ENCODE measurements at regions not wholly inside any gene's neighbourhood (a gene's known extent, or its start where the extent isn't known, plus 50 kb on each side); places are given as distances from the start of the nearest gene placed in this dataset.

GRCh38 chr2:12070581-12070980 is 324.1 kb downstream of the LPIN1 start:
- H3K4me3 ChIP-seq: no peak overlapping the region
- no peak for TF ChIP-seq CTCF (IDR thresholded peaks at IDR 0.05; ENCODE audit: borderline replicate concordance)
- DNase-seq: no peak
- no peaks in the 10 kb centered on the region for H3K36me3 ChIP-seq
- no peak overlapping the region for H3K27ac ChIP-seq (replicated peaks)
- intact Hi-C loops (cut with micrococcal nuclease): no loop called here
- H3K27me3 ChIP-seq (ENCODE audit: low read depth): no peaks in the 10 kb centered on the region
- no peaks in the 10 kb centered on the region for H3K4me1 ChIP-seq
- H3K9me3 ChIP-seq (replicated peaks): no peaks in the 10 kb centered on the region

- Histone ChIP-seq H3K4me3 (no peak overlapping the region), H3K27ac (replicated peaks) (no peak overlapping the region), H3K27me3 (ENCODE audit: low read depth) (no peaks in the 10 kb centered on the region), H3K9me3 (replicated peaks) (no peaks in the 10 kb centered on the region), H3K36me3 (no peaks in the 10 kb centered on the region), H3K4me1 (no peaks in the 10 kb centered on the region)
- DNase-seq: no peak
- intact Hi-C loops (cut with micrococcal nuclease): no loop called here
- TF ChIP-seq CTCF (IDR thresholded peaks at IDR 0.05; ENCODE audit: borderline replicate concordance): no peak
Observed at GRCh38 chr2:12071318-12071717, 324.9 kb downstream of the LPIN1 start.

GRCh38 chr2:12073217-12073852 is 326.9 kb downstream of the LPIN1 start:
- Histone ChIP-seq H3K27ac (replicated peaks) (no peak overlapping the region), H3K4me3 (no peak overlapping the region), H3K27me3 (ENCODE audit: low read depth) (no peaks in the 10 kb centered on the region), H3K36me3 (no peaks in the 10 kb centered on the region), H3K9me3 (replicated peaks) (no peaks in the 10 kb centered on the region), H3K4me1 (no peaks in the 10 kb centered on the region)
- intact Hi-C loops (cut with micrococcal nuclease): no loop called here
- no peak for DNase-seq
- no peak for TF ChIP-seq CTCF (IDR thresholded peaks at IDR 0.05; ENCODE audit: borderline replicate concordance)

GRCh38 chr2:12074126-12074844 is 327.9 kb downstream of the LPIN1 start:
- intact Hi-C loops (cut with micrococcal nuclease): no loop called here
- no peak overlapping the region for H3K27ac ChIP-seq (replicated peaks)
- H3K27me3 ChIP-seq (ENCODE audit: low read depth): no peaks in the 10 kb centered on the region
- no peak for DNase-seq
- H3K4me1 ChIP-seq: no peaks in the 10 kb centered on the region
- no peaks in the 10 kb centered on the region for H3K9me3 ChIP-seq (replicated peaks)
- no peaks in the 10 kb centered on the region for H3K36me3 ChIP-seq
- no peak for TF ChIP-seq CTCF (IDR thresholded peaks at IDR 0.05; ENCODE audit: borderline replicate concordance)
- H3K4me3 ChIP-seq: no peak overlapping the region

- H3K9me3 ChIP-seq (replicated peaks): no peaks in the 10 kb centered on the region
- no peak overlapping the region for H3K27ac ChIP-seq (replicated peaks)
- intact Hi-C loops (cut with micrococcal nuclease): no loop called here
Observed at GRCh38 chr2:12074845-12075217, 328.4 kb downstream of the LPIN1 start.

More at GRCh38 chr2:12074845-12075217, 328.4 kb downstream of the LPIN1 start:
- no peak for TF ChIP-seq CTCF (IDR thresholded peaks at IDR 0.05; ENCODE audit: borderline replicate concordance)
- DNase-seq: no peak
- H3K4me1 ChIP-seq: no peaks in the 10 kb centered on the region
- H3K36me3 ChIP-seq: no peaks in the 10 kb centered on the region
- no peak overlapping the region for H3K4me3 ChIP-seq
- no peaks in the 10 kb centered on the region for H3K27me3 ChIP-seq (ENCODE audit: low read depth)

Data from left ventricle myocardium inferior (tissue), 1 donor.